Umbilical cord (tissue), 1 donor: ENCODE measurements at regions not wholly inside any gene's neighbourhood (a gene's known extent, or its start where the extent isn't known, plus 50 kb on each side); places are given as distances from the start of the nearest gene placed in this dataset.
"Not testable (repeated sequence)": the region's sequence is repeated elsewhere in the genome, so short reads cannot be mapped to it uniquely, and the experiment has no call there.

Source experiments
- DNase-seq: peaks from one replicate; pipeline ENCODE4 v3.0.0-alpha.2; 2015; ENCODE audit warnings: low spot score

DNA sequence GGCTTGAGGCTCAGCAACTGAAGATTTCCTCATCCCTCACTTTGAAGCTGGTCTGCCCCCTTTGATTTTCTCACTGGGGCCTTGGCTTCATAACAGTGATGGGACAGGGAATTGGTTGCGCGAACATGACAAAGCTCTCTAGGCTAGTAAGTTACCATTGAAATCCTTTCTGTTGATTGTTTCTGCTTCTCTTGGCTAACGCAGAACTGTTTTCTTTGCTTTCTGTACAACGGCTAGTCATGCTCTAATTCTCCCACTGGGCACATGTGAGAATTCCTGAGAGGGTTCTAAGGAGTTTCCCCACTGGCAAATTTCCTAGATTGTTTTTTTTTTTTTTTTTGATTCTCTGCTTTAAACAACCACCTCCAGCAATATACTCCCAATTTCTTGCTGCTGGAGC, 738.6 kb downstream of the PCDH7 start:
- DNase-seq = no peak

DNA sequence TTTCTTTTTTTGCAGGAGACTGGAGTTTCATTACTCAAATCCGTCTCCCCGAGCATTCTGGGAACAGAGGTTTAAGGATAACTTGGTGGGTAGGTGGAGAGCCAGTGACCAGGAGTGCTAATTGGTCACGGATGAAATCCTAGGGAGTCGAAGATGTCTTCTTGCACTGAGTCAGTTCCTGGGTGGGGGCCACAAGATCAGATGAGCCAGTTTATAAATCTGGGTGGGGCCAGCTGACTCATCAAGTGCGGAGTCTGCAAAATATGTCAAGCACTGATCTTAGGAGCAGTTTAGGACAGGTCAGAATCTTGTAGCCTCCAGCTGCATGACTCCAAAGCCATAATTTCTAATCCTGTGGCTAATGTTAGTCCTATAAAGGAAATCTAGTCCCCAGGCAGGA, 741.3 kb downstream of the PCDH7 start:
- DNase-seq = no peak

DNA sequence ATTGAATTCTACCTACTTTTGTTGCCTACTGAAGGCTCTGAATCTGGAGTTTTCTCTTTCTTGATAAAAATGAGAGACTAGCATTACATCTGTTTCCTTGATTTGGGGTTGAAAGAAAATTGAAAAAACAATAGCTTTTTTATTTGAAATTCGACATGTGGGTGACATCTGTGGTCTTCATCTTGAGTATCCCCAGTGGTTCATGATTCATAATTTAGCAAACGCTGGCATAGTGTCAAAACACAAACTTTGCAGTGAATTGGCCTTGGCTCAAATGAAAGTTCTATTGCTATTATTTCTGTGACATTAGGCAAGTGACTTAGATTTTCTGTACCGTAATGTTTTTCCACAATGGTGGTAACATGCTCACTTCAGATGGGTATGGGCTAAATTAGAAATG, 747.6 kb downstream of the PCDH7 start:
- DNase-seq = no peak

DNA sequence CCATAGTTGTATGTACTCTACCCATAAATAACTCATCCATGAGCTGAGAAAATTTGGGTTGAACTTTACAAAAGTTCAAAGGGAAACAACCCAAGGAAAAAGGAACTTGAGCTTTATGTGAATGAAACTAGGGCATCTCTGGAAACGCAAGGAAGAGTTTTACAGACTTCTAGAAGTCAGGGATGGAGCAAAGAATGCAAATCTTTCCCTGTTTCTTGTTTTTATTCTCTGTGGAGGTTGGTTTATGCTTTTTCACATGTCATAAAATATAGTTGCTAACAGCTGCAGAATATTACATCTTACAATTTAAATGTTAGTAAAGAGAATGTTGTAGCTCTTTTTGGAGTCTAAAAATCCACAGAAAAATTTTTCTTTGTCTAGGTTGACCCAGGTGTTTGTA, 754.1 kb downstream of the PCDH7 start:
- DNase-seq = no peak

DNA sequence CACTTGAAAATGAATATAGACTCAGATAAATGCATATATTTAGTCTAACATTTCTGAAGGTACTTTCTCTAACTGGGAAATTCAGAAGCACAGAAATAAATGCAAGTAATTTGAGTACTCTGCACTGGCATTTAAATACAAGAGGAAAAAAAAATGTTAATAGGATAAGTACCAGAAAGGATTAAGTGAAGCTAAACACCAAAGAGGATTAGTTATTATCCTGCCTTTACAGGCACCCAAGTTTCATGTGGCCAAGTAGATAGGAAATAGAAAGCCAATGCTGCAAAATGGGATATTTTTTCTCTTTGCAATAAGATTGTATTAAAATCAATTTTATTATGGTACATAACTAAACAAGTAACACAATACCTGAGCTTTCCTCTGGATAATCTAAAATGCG, 762.5 kb downstream of the PCDH7 start:
- no peak for DNase-seq

DNA sequence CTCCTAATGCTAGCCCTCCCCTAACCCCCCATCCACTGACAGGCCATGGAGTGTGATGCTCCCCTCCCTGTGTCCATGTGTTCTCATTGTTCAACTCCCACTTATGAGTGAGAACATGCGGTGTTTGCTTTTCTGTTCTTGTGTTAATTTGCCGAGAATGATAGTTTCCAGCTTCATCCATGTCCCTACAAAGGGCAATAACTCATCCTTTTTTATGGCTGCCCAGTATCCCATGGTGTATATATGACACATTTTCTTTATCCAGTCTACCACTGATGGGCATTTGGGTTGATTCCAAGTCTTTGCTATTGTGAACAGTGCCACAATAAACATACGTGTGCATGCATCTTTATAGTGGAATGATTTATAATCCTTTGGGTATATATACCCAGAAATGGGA, 779.0 kb downstream of the PCDH7 start:
- not testable (repeated sequence) for DNase-seq

DNA sequence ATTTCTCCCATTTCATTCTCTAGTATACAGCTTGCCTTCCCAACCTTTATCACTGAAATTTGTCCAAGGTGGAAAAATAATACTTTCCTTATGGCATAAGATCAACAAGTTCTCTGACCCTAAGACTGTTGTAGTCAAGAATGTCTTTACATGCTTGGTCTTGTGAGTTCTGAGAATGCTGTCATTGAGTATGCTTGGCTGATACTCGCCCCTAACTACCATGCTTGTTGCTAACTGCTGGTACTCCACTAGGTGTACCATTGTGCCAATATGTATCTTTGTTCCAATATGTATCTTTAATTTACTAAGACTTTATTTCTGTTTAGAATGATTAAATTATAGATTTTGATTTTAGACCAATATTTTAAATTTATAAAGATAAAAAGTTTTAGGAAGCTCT, 796.4 kb downstream of the PCDH7 start:
- DNase-seq = no peak

DNA sequence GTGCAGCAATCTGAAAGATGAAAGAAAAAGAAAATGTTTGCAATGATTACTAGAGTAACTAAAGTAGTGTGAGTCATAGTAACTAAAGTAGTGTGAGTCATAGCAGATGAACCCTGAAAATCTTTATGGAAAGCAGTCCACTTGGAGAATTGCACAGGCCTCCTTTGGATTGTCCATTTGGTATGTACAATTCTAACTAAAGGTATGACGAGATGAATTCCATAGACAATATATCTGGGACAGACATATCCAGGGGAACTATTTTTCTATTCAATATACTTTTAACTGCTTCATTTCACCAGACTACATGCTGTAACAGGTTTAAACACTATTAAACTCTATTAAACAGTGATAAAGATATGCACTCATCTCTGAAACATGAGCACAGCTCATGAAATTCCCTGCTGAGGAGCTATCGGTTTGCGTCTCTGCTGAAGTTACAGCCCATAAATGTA, 798.7 kb downstream of the PCDH7 start:
- peak; percentile 82 for DNase-seq

DNA sequence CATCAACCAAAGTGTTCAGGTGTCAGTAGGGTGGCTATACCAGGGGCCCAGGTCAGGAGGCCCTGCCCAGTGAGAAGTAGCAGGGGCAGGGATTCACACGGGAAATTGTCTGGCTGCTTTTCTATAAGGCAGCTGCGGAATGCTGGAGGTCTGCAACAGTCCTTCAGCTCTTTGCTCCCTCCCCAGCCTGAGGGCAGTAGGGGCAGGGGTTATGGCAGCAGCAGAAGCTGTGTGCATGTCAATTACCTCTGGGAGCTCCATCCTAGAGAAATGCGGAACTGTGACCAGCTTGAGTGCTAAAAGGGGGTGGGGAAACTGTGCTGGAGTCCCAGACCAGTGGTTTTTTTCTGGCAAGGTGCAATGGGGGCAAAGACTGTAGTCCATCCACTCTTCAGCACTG, 810.4 kb downstream of the PCDH7 start:
- no peak for DNase-seq

DNA sequence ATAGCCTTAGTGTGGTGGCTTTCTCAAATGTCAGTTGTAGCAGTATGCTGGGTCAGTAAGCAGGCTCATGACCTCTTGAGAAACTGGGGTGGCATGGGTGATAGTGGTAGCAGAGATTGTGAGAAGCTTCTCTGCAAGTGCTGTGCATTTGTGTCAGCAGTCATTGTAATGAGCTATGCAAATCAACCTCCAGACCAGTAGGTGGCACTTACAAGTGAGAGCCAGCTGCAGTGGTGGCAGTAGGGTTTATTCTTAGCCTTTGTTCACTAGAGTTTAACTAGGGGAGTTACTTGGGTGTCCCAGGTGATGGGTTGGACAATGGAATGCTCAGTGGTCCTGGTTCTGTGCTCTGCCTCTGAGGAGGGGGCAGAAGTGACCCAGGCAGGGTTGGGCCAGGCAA, 818.7 kb downstream of the PCDH7 start:
- DNase-seq = no peak

DNA sequence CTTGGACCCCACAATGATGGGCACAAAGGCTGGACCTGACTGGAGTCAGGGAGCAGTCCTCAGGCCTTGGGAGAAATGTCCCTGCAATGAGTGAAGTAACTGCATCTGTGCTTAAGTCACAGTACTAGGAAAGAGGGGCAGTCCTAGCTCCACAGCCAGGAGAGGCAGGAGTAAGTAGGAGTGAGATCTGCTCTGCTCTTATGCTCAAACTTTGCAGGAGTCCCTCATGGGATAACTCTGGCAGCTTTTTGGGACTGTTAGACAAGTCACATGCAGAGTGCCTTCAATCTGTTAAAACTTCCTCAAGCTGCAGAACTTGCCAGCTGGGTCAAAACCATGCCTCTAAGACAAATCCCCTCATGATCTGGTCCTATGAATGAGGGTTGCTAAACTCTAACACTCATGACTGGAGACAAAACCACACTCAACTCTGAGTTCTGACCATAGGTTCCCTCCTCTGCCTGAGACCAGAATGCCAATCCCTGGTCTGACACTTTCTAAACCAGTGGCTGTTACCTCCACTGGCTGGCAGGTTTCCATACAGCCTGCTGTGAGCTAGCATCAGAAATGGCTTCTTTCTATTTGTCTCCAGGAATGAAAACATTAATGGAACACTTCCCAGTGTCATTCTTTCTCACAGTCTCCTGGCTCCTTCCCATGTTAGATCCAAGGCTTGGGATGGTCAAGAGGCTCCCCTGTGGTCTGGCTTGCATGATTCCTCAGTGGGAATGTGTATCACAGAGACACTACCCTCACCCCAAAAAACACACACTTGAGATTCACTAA, 819.3 kb downstream of the PCDH7 start:
- DNase-seq = no peak

DNA sequence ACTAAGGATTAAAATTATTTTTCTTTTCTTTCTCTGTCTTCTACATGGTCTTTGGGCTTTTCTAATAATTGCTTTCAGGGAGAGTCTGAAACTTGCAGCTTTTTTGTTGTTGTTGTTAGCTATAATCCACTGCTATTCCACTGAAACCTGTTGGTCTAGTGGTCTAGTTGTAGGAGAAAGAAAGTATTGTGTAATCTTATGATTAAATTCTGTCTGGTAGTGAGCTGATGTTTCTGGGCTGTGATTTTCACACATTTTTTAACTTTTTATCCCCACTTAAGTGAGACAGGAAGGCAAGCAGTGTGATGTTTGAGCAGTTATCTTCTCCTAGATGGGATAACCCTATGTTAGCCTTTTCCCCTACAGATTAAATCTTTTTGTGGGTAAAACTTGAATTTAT, 825.2 kb downstream of the PCDH7 start:
- no peak for DNase-seq

DNA sequence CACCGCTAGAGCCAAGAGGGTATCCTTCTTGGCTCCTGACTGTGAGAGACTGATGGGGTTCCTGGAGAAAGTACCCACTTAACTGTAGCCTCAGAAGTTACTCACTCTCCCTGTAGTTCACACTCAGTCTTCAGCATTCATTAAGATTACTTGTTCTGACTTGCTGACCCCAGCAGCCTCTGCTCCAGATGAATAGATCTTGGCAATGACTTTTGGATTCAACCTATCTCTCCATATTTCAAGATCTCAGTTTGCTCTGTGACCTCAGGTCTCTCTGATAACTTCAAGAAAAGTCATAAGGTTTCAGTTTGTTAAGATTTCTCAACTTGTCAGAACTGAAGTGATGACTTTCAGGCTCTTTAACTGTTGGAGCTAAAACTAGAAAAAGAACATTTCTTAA, 825.6 kb downstream of the PCDH7 start:
- DNase-seq = peak; percentile 17

DNA sequence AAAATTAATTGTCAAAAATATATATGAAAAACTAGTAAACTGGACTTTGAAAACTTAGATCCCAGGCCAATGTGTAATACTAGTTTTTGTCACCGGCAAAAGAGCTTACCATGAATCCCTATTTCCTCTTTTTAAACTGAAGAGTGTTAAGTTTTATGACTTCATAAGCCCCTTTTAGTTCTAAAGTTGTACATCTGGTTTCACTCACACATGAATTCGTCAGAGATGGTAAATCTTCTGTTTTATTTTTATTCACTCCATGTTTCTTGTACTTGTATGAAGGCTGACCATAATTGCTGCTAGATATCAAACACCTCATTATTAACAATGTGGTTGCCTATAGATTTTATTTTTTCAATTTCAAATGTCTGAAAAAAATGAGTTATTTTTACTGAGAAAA, 827.9 kb downstream of the PCDH7 start:
- DNase-seq = peak; percentile 81

DNA sequence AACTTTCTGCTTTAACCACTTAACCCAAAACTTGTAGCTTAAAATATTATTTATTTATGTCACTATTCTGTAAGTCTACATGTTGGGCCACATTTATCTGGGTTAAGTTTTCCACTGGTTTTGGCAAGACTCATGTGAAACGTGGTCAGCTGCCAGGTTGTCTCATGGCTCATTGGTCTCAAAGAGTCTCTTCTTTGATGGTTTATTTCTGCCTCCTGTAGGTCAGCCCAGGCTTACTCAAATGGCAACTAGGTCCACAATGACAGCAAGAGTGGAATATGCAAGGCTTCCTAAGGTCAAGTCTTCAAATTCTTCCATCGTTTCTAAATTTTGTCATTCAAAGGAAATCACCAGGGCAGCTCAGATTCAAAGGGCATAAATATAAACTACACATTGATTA, 828.7 kb downstream of the PCDH7 start:
- DNase-seq = no peak

DNA sequence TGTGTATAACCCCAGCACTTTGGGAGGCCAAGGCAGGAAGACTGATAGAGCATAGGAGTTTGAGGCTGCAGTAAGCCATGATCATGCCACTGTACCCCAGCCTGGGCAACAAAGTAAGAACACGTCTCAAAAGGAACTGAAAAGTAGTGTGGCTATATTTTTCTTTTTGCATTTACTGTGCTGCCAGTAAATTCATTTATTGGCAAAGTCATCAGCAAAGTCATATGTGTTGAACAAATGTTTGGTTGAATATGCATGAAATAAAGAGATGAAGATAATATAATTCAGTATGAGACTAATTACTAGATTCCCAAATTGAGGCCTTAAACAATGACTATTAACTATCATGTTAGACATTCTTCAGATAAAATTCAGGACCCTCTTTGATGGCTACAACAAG, 829.1 kb downstream of the PCDH7 start:
- no peak for DNase-seq

DNA sequence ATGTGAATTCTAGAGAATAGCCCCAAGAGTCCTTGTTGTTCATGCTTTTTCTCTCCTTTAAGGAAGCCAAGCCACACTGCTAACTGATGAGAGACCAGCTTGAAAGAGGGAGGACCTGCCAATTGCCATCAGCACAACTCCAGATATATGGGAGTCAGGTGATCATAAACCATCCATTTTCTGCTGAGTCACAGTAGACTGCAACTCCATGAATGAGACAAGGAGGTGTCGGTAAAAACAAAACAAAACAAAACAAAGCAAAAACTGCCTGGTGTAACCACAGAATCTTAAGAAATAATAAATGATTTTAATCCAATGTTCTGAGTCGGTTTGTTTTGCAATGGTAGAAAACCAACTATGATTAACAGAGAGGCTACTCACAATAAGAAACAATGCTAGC, 837.3 kb downstream of the PCDH7 start:
- no peak for DNase-seq

DNA sequence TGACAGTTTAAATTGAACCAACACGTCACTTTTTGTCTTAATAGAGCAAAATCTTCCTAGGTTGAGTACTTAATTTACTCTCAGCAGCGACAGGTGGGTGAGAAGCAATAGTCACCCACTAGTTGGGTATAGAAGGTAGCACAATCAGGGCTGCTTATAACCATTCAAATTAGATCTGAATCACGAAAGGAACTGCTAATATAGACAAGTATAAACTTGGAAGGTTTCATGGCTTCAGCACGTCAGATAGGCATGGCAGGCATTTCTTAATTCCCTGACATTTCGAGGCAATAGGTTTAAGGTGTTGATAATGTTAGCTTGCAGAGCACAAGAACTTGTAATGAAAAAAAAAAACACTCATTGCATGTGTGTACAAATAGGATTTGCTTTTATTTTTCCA, 853.4 kb downstream of the PCDH7 start:
- DNase-seq = no peak

DNA sequence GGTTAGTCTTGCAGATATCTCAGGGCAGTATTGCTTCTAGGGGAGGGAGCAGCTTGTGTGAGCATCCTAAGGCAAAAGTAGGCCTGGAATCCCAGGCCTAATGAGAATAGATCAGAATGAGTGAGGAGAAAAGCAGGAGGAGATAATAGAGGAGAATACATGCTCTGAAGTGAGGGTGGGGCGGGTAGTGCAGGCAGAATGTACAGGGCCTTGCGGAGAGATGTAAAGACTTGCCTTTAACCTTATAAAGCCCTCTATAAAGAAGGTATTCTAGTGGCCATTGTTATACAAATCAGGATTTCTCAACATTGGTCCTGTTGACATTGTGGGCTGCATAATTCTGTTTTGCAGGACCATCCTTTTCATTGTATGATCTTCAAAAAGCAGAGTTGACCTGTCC, 855.3 kb downstream of the PCDH7 start:
- DNase-seq = no peak

DNA sequence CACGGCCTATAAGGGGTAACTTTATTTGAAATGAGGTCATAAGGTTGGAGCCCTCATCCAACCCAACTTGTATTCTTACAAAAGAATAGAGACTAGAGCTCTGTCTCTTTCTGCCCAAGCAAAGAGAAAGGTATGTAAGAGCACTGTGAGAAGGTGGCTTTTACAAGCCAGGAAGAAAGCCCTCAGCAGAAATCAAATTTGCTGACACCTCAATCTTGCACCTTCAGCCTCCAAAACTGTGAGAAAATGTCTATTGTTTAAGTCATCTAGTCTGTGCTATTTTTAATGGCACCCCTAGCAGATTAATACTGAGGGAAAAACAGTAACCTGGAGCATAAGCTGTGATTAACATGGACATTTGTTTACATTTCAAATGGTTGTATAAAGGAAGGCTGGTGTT, 860.7 kb downstream of the PCDH7 start:
- DNase-seq = no peak

DNA sequence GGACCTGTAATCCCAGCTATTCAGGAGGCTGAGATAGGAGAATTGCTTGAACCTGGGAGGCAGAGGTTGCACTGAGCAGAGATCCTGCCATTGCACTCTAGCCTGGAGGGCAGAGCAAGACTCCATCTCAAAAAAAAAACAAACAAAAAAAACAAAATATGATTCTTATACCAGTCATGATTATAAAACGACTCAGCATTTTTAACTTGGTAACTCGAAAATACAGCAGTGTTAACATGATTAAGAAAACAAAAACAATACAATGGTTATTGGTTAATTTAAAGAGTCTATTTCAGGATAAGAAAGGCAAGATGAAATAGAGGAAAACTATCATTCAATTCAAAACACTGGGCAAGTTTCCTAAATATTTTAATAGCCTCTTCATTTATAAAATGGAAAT, 865.3 kb downstream of the PCDH7 start:
- DNase-seq = no peak

DNA sequence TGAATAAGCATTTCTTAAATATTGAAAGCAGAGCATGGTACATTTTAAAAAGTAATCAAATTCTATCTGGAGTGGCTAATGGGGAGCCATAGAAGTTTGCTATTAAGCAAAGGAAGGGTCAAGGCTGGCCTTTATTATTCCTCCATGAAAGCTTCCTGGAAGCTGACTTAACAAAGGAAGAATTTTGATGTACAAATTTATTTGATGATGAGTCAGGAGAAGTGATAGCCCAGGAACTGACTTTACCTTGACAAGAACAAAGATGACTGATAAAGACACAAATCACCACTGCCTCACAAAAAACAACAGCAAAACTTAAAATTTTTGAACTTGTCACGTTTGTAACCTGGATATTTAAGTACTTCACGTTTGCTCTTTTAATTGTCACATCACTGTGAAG, 872.1 kb downstream of the PCDH7 start:
- DNase-seq = no peak

DNA sequence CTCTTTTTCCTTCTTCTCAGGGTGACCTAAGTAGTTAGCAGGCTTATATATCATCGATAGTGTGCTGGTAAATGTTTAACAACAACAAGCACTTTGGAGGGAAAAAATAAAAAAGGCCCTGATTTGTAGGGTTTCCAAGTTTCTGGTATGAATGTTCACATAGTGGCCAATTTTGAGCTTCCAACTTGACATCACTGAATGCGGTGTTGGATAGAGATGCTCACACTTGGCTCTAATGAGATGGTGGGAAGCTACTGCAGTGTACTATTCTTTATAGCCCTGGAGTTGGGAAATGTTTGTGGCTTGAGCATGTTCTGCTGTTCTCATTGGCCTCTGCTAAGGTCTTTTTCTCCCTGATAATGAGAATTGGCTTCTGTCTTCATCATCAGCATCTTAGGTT, 875.3 kb downstream of the PCDH7 start:
- no peak for DNase-seq

DNA sequence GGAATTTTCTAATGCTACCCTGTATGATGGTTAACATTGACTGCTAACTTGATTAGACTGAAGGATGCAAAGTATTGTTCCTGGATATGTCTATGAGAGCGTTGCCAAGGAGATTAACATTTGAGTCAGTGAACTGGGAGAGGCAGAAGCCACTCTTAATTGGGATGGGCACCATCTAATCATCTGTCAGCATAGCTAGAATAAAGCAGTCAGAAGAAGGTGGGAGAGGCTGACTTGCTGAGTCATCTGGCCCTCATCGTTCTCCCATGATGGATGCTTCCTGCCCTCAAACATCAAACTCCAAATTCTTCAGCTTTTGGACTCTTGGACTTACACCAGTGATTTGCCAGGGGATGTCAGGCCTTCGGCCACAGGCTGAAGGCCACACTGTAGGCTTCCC, 878.5 kb downstream of the PCDH7 start:
- no peak for DNase-seq
